ENCODE measurements at regions not wholly inside any gene's neighbourhood (a gene's known extent, or its start where the extent isn't known, plus 50 kb on each side); places are given as distances from the start of the nearest gene placed in this dataset.

- DNase-seq (ENCODE audit: low read depth in 1 of 2, low spot score in 1 of 2), result no peak
- Histone ChIP-seq H3K27ac (no peak overlapping the region), H3K27me3 (no peaks in the 10 kb centered on the region), H3K4me3 (no peak overlapping the region), H3K4me1 (ENCODE audit: low read depth) (no peaks in the 10 kb centered on the region), H3K9me3 (ENCODE audit: low read depth) (no peaks in the 10 kb centered on the region), H3K36me3 (no peaks in the 10 kb centered on the region)
- TF ChIP-seq, protein P1, sequence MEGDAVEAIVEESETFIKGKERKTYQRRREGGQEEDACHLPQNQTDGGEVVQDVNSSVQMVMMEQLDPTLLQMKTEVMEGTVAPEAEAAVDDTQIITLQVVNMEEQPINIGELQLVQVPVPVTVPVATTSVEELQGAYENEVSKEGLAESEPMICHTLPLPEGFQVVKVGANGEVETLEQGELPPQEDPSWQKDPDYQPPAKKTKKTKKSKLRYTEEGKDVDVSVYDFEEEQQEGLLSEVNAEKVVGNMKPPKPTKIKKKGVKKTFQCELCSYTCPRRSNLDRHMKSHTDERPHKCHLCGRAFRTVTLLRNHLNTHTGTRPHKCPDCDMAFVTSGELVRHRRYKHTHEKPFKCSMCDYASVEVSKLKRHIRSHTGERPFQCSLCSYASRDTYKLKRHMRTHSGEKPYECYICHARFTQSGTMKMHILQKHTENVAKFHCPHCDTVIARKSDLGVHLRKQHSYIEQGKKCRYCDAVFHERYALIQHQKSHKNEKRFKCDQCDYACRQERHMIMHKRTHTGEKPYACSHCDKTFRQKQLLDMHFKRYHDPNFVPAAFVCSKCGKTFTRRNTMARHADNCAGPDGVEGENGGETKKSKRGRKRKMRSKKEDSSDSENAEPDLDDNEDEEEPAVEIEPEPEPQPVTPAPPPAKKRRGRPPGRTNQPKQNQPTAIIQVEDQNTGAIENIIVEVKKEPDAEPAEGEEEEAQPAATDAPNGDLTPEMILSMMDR (IDR thresholded peaks at IDR 0.05; ENCODE audit: low read depth, low read length), result no peak
Observed at GRCh38 chr11:13878077-13878476, 84.4 kb upstream of the SPON1 start.

DNA sequence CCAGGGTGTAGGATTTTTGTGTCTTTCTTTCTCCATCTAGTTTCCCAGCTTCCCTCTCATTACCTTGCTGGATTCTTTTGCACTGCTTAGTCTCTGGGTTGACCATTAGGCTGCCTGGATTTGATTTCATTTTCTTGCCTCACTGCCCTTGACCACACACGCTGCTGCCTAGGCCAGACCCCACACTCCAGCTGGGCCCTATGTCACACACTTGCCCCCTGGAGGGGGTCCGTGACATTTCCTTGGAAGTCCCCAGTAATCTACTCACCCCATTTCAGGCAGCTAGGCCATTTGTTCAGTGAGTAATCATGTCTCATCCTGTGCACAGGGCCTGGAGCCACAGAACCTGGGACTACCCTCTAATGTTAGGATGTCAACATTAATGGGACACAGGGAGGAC is 81.9 kb upstream of the SPON1 start:
- Histone ChIP-seq H3K4me1 (ENCODE audit: low read depth) (no peaks in the 10 kb centered on the region), H3K27ac (no peak overlapping the region), H3K9me3 (ENCODE audit: low read depth) (no peaks in the 10 kb centered on the region), H3K36me3 (no peaks in the 10 kb centered on the region), H3K27me3 (no peaks in the 10 kb centered on the region), H3K4me3 (no peak overlapping the region)
- TF ChIP-seq, protein P1 (IDR thresholded peaks at IDR 0.05; ENCODE audit: low read depth, low read length), result no peak
- no peak for DNase-seq (ENCODE audit: low read depth in 1 of 2, low spot score in 1 of 2)

DNA sequence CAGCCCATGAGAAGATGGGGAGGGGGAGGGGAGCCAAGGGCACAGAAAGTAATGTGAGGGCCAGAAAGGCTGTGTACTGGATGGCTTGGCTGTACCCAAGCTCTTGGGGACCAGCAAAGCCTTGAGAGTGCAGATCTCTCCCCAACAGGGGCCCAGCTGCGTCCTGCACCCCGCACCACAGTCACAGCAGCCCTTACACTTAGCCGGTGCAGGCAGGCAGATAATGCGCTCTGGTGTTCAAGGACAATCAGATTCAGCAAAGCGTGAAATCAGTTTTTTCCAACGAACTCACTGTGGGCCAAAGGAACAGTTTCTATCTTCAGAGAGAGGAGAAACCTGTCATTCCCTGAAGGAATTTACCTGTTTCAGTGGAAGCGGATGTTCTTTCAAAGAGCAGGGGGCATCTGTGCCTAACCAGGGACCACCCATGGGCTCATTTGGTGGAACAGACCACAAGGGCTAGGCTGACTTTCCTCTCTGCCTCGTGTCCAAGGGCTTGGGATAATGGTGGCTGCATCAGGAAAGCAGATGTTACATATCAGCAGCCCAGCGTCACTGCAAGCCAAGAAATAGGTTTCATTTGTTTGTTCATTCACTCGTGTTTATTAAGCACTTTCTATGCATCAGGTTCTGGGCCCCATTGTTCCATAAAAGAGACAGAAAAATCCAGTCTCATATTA is 81.2 kb upstream of the SPON1 start:
- Histone ChIP-seq H3K36me3 (no peaks in the 10 kb centered on the region), H3K27ac (no peak overlapping the region), H3K9me3 (ENCODE audit: low read depth) (no peaks in the 10 kb centered on the region), H3K4me1 (ENCODE audit: low read depth) (no peaks in the 10 kb centered on the region), H3K27me3 (no peaks in the 10 kb centered on the region), H3K4me3 (no peak overlapping the region)
- TF ChIP-seq, protein P1 (IDR thresholded peaks at IDR 0.05; ENCODE audit: low read depth, low read length), result no peak
- DNase-seq (ENCODE audit: low read depth in 1 of 2, low spot score in 1 of 2), result no peak

DNA sequence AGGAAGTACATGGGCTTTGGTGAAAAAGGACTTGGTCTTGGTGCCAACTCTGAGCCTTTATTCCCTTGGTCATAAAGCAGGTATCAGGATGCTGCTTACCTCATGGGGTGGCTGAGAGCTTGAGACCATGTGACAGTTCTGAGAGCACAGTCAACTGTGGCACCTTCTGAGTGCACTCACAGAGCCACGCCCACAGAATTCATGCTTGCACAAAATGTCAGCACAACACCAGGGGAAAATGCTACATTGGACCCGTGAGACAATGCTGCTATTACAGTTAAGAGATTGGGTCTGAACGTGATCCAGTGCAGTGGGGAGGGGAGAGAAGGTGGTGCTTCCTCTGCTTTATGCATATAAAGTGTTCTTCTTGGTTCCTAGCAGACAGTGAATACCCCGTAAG is 79.5 kb upstream of the SPON1 start:
- H3K9me3 ChIP-seq (ENCODE audit: low read depth), result no peaks in the 10 kb centered on the region
- no peak overlapping the region for H3K4me3 ChIP-seq
- no peaks in the 10 kb centered on the region for H3K36me3 ChIP-seq
- H3K27me3 ChIP-seq, result no peaks in the 10 kb centered on the region
- TF ChIP-seq, protein P1 (IDR thresholded peaks at IDR 0.05; ENCODE audit: low read depth, low read length), result no peak
- no peaks in the 10 kb centered on the region for H3K4me1 ChIP-seq (ENCODE audit: low read depth)
- H3K27ac ChIP-seq, result no peak overlapping the region
- peak in 1 of 2 donors; percentile 33 for DNase-seq (ENCODE audit: low read depth in 1 of 2, low spot score in 1 of 2)

DNA sequence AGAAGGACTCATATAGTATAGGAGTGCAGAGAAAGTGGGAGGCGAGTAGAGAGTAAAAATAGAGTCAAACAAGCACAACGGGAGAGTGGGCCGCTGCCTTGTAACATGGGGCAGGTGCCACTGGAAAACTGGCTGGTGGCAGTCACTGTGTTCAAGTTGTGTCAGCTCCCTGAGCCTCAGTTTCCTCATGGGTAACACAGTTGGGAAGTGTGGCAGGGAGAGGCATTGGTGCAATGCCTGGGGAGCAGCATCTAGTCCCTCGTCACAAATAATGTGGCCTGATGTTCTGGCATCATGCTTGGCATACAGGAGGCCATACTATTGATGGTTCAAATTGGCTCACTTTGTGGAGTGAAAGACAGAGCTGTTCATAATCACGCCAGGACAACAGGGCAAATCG is 78.9 kb upstream of the SPON1 start:
- no peaks in the 10 kb centered on the region for H3K27me3 ChIP-seq
- no peaks in the 10 kb centered on the region for H3K4me1 ChIP-seq (ENCODE audit: low read depth)
- H3K4me3 ChIP-seq, result no peak overlapping the region
- H3K27ac ChIP-seq, result no peak overlapping the region
- no peak for DNase-seq (ENCODE audit: low read depth in 1 of 2, low spot score in 1 of 2)
- H3K9me3 ChIP-seq (ENCODE audit: low read depth), result no peaks in the 10 kb centered on the region
- H3K36me3 ChIP-seq, result no peaks in the 10 kb centered on the region
- TF ChIP-seq, protein P1 (IDR thresholded peaks at IDR 0.05; ENCODE audit: low read depth, low read length), result no peak
